ENCODE measurements at regions not wholly inside any gene's neighbourhood (a gene's known extent, or its start where the extent isn't known, plus 50 kb on each side); places are given as distances from the start of the nearest gene placed in this dataset.

DNA sequence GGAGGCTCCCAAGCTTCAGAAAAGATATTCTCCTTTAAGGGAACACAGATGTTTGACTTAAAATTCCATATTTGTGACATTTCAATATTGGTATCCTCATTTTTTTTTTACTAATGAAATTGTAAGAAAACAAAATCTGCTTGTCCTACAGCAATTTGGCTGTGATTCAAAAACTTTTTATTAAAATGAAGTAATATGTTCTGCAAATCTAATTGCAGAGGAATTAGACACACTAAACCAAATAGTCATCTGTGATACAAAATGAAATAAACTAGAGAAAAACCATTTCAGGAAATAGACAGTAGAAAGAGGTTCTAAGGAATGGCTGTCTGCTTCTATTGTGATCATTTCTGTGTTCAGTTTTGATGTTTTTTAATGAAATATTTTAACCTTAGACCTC is 50.1 kb upstream of the HIF1A start:
- no peak for DNase-seq
- TF ChIP-seq, protein P1, sequence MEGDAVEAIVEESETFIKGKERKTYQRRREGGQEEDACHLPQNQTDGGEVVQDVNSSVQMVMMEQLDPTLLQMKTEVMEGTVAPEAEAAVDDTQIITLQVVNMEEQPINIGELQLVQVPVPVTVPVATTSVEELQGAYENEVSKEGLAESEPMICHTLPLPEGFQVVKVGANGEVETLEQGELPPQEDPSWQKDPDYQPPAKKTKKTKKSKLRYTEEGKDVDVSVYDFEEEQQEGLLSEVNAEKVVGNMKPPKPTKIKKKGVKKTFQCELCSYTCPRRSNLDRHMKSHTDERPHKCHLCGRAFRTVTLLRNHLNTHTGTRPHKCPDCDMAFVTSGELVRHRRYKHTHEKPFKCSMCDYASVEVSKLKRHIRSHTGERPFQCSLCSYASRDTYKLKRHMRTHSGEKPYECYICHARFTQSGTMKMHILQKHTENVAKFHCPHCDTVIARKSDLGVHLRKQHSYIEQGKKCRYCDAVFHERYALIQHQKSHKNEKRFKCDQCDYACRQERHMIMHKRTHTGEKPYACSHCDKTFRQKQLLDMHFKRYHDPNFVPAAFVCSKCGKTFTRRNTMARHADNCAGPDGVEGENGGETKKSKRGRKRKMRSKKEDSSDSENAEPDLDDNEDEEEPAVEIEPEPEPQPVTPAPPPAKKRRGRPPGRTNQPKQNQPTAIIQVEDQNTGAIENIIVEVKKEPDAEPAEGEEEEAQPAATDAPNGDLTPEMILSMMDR (IDR thresholded peaks at IDR 0.05; ENCODE audit: borderline replicate concordance): no peak
- no peak overlapping the region for H3K27ac ChIP-seq (replicated peaks)
- no peak overlapping the region for H3K4me3 ChIP-seq
- intact Hi-C loops (cut with micrococcal nuclease): no loop called here
- no peaks in the 10 kb centered on the region for H3K36me3 ChIP-seq
- no peaks in the 10 kb centered on the region for H3K27me3 ChIP-seq (ENCODE audit: low read depth)
- peaks cover 9% of the 10 kb centered on the region for H3K4me1 ChIP-seq
- H3K9me3 ChIP-seq (replicated peaks): no peaks in the 10 kb centered on the region

All from left ventricle myocardium inferior (tissue), 1 donor.